Caco-2 (cell line): ENCODE measurements at regions not wholly inside any gene's neighbourhood (a gene's known extent, or its start where the extent isn't known, plus 50 kb on each side); places are given as distances from the start of the nearest gene placed in this dataset.

ENCODE experiments used
- BruUV-seq: library from RNA; stranded (reverse); fragments of 400-500 nt; replicated peaks from 2 replicates; lab custom pipeline; 2021; lab: Mats Ljungman, UMichigan
- CTCF ChIA-PET: fragments of 300-600 bp; sonication (Branson Sonifier 250); formaldehyde crosslinking; loops from one replicate; lab custom pipeline; 2022; ENCODE audit warnings: antibody characterized with exemption; lab: Charles Lee
- POLR2A ChIA-PET: fragments of 300-600 bp; sonication (Branson Sonifier 250); formaldehyde crosslinking; loops from one replicate; lab custom pipeline; 2022; ENCODE audit warnings: antibody characterized with exemption; lab: Charles Lee
- DNase-seq, 2 experiments: peaks; one replicate each; pipeline versions ENCODE4 v3.0.0 to v3.0.0-alpha.2; 2020 to 2022
- H3K27me3 ChIP-seq: replicated peaks from 2 replicates; pipeline ENCODE4 v1.6.0; 2011; ENCODE audit warnings: low read length; ENCODE audit not compliant: control insufficient read depth, insufficient read depth
- H3K36me3 ChIP-seq: 2 replicates; pipeline ENCODE4 v1.5.1; 2011; ENCODE audit warnings: low read length; ENCODE audit not compliant: control insufficient read depth, insufficient read depth
- H3K4me1 ChIP-seq: fragments of 250-450 bp; sonication (Bioruptor Pico); 2 replicates; pipeline ENCODE4 v1.5.1; 2020; ENCODE audit warnings: mild to moderate bottlenecking
- H3K4me3 ChIP-seq: 2 replicates; pipeline ENCODE4 v1.5.1; 2011; ENCODE audit warnings: low read depth, mild to moderate bottlenecking, control low read depth, low read length
- H3K9me3 ChIP-seq: fragments of 250-450 bp; sonication (Bioruptor Pico); 2 replicates; pipeline ENCODE4 v1.5.1; 2020; ENCODE audit warnings: mild to moderate bottlenecking, moderate library complexity
- H3K27ac Mint-ChIP-seq: one replicate; pipeline ENCODE4 v1.8.0; 2022; ENCODE audit warnings: mixed read lengths; ENCODE audit not compliant: unreplicated experiment
- H3K27me3 Mint-ChIP-seq: one replicate; pipeline ENCODE4 v1.8.0; 2022; ENCODE audit warnings: mixed read lengths; ENCODE audit not compliant: insufficient read depth, unreplicated experiment
- H3K36me3 Mint-ChIP-seq: one replicate; pipeline ENCODE4 v1.8.0; 2022; ENCODE audit warnings: mild to moderate bottlenecking, mixed read lengths; ENCODE audit not compliant: insufficient read depth, unreplicated experiment
- H3K4me1 Mint-ChIP-seq: one replicate; pipeline ENCODE4 v1.8.0; 2022; ENCODE audit warnings: low read depth, mixed read lengths; ENCODE audit not compliant: unreplicated experiment
- H3K4me3 Mint-ChIP-seq: one replicate; pipeline ENCODE4 v1.8.0; 2022; ENCODE audit warnings: mild to moderate bottlenecking, moderate library complexity, mixed read lengths; ENCODE audit not compliant: unreplicated experiment
- H3K9me3 Mint-ChIP-seq: one replicate; pipeline ENCODE4 v1.8.0; 2022; ENCODE audit warnings: mixed read lengths; ENCODE audit not compliant: unreplicated experiment
- CTCF ChIP-seq, 2 experiments: fragments of 200-600 bp in 1 of 2; IDR thresholded peaks; 1 replicate in 1 of 2; 2 replicates in 1 of 2; pipeline versions ENCODE4 v1.5.1 to v1.8.0; 2011 to 2022; ENCODE audit warnings: antibody characterized with exemption in 1 of 2, control low read depth in 1 of 2, inconsistent platforms in 1 of 2, low read depth in 1 of 2, low read length in 1 of 2, mild to moderate bottlenecking in 1 of 2, moderate library complexity in 1 of 2; ENCODE audit not compliant: insufficient read depth in 1 of 2, severe bottlenecking in 1 of 2, unreplicated experiment in 1 of 2
- intact Hi-C: fragments of 100-400 bp; cut with micrococcal nuclease; formaldehyde crosslinking; loops from one replicate; pipeline ENCODE4 v1.10.0; 2022; ENCODE audit not compliant: unreplicated experiment

DNA sequence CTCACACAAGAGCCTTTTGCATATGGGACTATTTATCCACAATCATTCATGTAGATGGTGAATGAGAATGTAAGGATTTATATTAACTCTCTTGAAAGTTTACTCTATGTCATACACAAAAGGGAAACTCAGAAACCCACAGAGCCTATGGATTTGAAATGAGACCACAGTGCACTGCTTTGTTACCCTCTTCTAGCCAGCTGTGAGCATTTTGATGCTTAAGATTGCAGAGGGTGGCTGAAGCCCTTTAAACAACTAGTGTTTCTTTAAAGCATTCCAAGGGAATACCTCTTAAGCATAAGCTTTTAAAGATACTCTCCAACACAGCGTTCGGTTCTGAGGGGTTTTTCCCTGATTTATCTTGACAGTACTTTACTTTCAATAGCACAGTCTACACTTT is 113.9 kb downstream of the NKX6-1 start:
- peaks cover 3% of the 10 kb centered on the region for H3K4me1 Mint-ChIP-seq
- Histone ChIP-seq H3K27me3 (no peaks in the 10 kb centered on the region), H3K4me3 (no peak overlapping the region), H3K9me3 (no peaks in the 10 kb centered on the region), H3K36me3 (no peaks in the 10 kb centered on the region), H3K4me1 (no peaks in the 10 kb centered on the region; the same call in 1 of the 2 replicates)
- no peak for DNase-seq
- no peak overlapping the region for H3K4me3 Mint-ChIP-seq
- POLR2A ChIA-PET, result no interaction called here
- CTCF ChIA-PET, result no interaction called here
- H3K27ac Mint-ChIP-seq, result no peak overlapping the region
- peaks cover 5% of the 10 kb centered on the region for H3K27me3 Mint-ChIP-seq
- no peaks in the 10 kb centered on the region for H3K36me3 Mint-ChIP-seq
- no peak for TF ChIP-seq CTCF (IDR thresholded peaks at IDR 0.05; ENCODE audit: insufficient read depth in 1 of 2, low read depth in 1 of 2, low read length in 1 of 2, severe bottlenecking in 1 of 2, unreplicated experiment in 1 of 2)
- no peaks in the 10 kb centered on the region for H3K9me3 Mint-ChIP-seq
- no TSS peak for BruUV-seq
- intact Hi-C loops, result no loop called here

- BruUV-seq, result no TSS peak
- H3K4me3 ChIP-seq, result no peak overlapping the region
- H3K9me3 ChIP-seq, result no peaks in the 10 kb centered on the region
- no peak for DNase-seq
- ChIA-PET CTCF (no interaction called here), POLR2A (no interaction called here)
- intact Hi-C loops, result no loop called here
- H3K36me3 ChIP-seq, result no peaks in the 10 kb centered on the region
- no peaks in the 10 kb centered on the region; the same call in 1 of the 2 replicates for H3K4me1 ChIP-seq
- no peaks in the 10 kb centered on the region for H3K27me3 ChIP-seq
- peaks cover 6% of the 10 kb centered on the region for H3K4me1 Mint-ChIP-seq
- peaks cover 5% of the 10 kb centered on the region for H3K27me3 Mint-ChIP-seq
- H3K4me3 Mint-ChIP-seq, result no peak overlapping the region
- TF ChIP-seq CTCF (IDR thresholded peaks at IDR 0.05; ENCODE audit: insufficient read depth in 1 of 2, low read depth in 1 of 2, low read length in 1 of 2, severe bottlenecking in 1 of 2, unreplicated experiment in 1 of 2), result no peak
- no peaks in the 10 kb centered on the region for H3K9me3 Mint-ChIP-seq
- no peaks in the 10 kb centered on the region for H3K36me3 Mint-ChIP-seq
- no peak overlapping the region for H3K27ac Mint-ChIP-seq
These were observed 114.3 kb downstream of the NKX6-1 start for GRCh38 chr4:84384801-84385200.

- Mint-ChIP-seq H3K27ac (no peak overlapping the region), H3K4me1 (peaks cover 6% of the 10 kb centered on the region), H3K4me3 (no peak overlapping the region), H3K9me3 (no peaks in the 10 kb centered on the region), H3K27me3 (peaks cover 3% of the 10 kb centered on the region), H3K36me3 (no peaks in the 10 kb centered on the region)
- CTCF ChIA-PET, result no interaction called here
- DNase-seq, result no peak
- BruUV-seq, result no TSS peak
- no peaks in the 10 kb centered on the region; the same call in 1 of the 2 replicates for H3K4me1 ChIP-seq
- POLR2A ChIA-PET, result no interaction called here
- intact Hi-C loops, result no loop called here
- no peak for TF ChIP-seq CTCF (IDR thresholded peaks at IDR 0.05; ENCODE audit: insufficient read depth in 1 of 2, low read depth in 1 of 2, low read length in 1 of 2, severe bottlenecking in 1 of 2, unreplicated experiment in 1 of 2)
- H3K27me3 ChIP-seq, result no peaks in the 10 kb centered on the region
- no peaks in the 10 kb centered on the region for H3K9me3 ChIP-seq
- no peak overlapping the region for H3K4me3 ChIP-seq
- H3K36me3 ChIP-seq, result no peaks in the 10 kb centered on the region
These were observed 117.3 kb downstream of the NKX6-1 start for GRCh38 chr4:84381759-84382158.
